Loucy (cell line): ENCODE measurements at regions not wholly inside any gene's neighbourhood (a gene's known extent, or its start where the extent isn't known, plus 50 kb on each side); places are given as distances from the start of the nearest gene placed in this dataset.

Source experiments
- H2AFZ ChIP-seq: fragments of 200-600 bp; sonication (generic); 2 replicates; pipeline ENCODE4 v1.6.0; 2016; ENCODE audit warnings: antibody characterized with exemption, mild to moderate bottlenecking, low read length, moderate library complexity
- H3F3A ChIP-seq: fragments of 200-600 bp; 2 replicates; pipeline ENCODE4 v1.6.0; 2016; ENCODE audit warnings: antibody characterized with exemption, low read depth, mild to moderate bottlenecking
- H3K27me3 ChIP-seq: fragments of 200-600 bp; sonication (generic); 2 replicates; pipeline ENCODE4 v1.6.1; 2014; ENCODE audit warnings: low read length, mild to moderate bottlenecking; ENCODE audit not compliant: insufficient read depth, poor library complexity, severe bottlenecking
- H3K36me3 ChIP-seq: fragments of 200-600 bp; sonication (generic); 2 replicates; pipeline ENCODE4 v1.6.1; 2016; ENCODE audit warnings: low read length; ENCODE audit not compliant: insufficient read depth
- H3K4me1 ChIP-seq: fragments of 200-600 bp; sonication (generic); 2 replicates; pipeline ENCODE4 v1.5.1; 2014; ENCODE audit warnings: low read length, mild to moderate bottlenecking; ENCODE audit not compliant: insufficient read depth, poor library complexity, severe bottlenecking
- H3K4me2 ChIP-seq: fragments of 200-600 bp; sonication (generic); 2 replicates; pipeline ENCODE4 v1.6.0; 2014; ENCODE audit warnings: antibody characterized with exemption, low read length, low read depth, mild to moderate bottlenecking; ENCODE audit not compliant: poor library complexity, severe bottlenecking
- H3K4me3 ChIP-seq: fragments of 200-600 bp; sonication (generic); 2 replicates; pipeline ENCODE4 v1.5.1; 2014; ENCODE audit warnings: low read length, mild to moderate bottlenecking, mixed read lengths; ENCODE audit not compliant: poor library complexity, severe bottlenecking
- H3K79me2 ChIP-seq: fragments of 200-600 bp; sonication (generic); 2 replicates; pipeline ENCODE4 v1.6.1; 2014; ENCODE audit warnings: low read length; ENCODE audit not compliant: insufficient read depth
- H3K9ac ChIP-seq: fragments of 200-600 bp; sonication (generic); 2 replicates; pipeline ENCODE4 v1.6.0; 2014; ENCODE audit warnings: mild to moderate bottlenecking, low read depth, low read length, moderate library complexity; ENCODE audit not compliant: poor library complexity, severe bottlenecking
- H3K9me2 ChIP-seq: fragments of 200-600 bp; sonication (generic); replicated peaks from 2 replicates; pipeline ENCODE4 v1.6.1; 2016; ENCODE audit warnings: low read depth, low read length, mixed read lengths
- H3K9me3 ChIP-seq: fragments of 200-600 bp; sonication (generic); 2 replicates; pipeline ENCODE4 v1.6.1; 2014; ENCODE audit warnings: mild to moderate bottlenecking, antibody characterized with exemption, low read length, low read depth; ENCODE audit not compliant: insufficient read depth
- H4K20me1 ChIP-seq: fragments of 200-600 bp; sonication (generic); 2 replicates; pipeline ENCODE4 v1.6.0; 2014; ENCODE audit warnings: antibody characterized with exemption, low read length, mild to moderate bottlenecking; ENCODE audit not compliant: insufficient read depth, poor library complexity, severe bottlenecking
- CTCF ChIP-seq: fragments of 200-600 bp; sonication (generic); conservative IDR thresholded peaks from 2 replicates; pipeline ENCODE4 v1.5.1; 2014; ENCODE audit warnings: mild to moderate bottlenecking, antibody characterized with exemption, low read length
- EZH2phosphoT487 ChIP-seq: fragments of 200-600 bp; IDR thresholded peaks from 2 replicates; pipeline ENCODE4 v1.6.1; 2018; ENCODE audit warnings: antibody characterized with exemption, mild to moderate bottlenecking, moderate library complexity, borderline replicate concordance

- Histone ChIP-seq H3K9ac (no peak overlapping the region), H4K20me1 (no peaks in the 10 kb centered on the region), H3K36me3 (no peaks in the 10 kb centered on the region), H3K79me2 (no peaks in the 10 kb centered on the region), H3F3A (no peaks in the 10 kb centered on the region), H3K4me2 (no peak overlapping the region), H3K9me2 (no peaks in the 10 kb centered on the region), H2AFZ (no peak overlapping the region), H3K9me3 (no peaks in the 10 kb centered on the region), H3K4me3 (no peak overlapping the region), H3K27me3 (no peaks in the 10 kb centered on the region), H3K4me1 (peaks cover 5% of the 10 kb centered on the region)
- TF ChIP-seq CTCF (no peak), EZH2phosphoT487 (no peak)
Observed at GRCh38 chr4:163662768-163663167, 168.3 kb downstream of the TMA16 start.

- Histone ChIP-seq H3K9me2 (no peaks in the 10 kb centered on the region), H3K4me1 (peaks cover 5% of the 10 kb centered on the region), H3K4me2 (no peak overlapping the region), H2AFZ (no peak overlapping the region; the same call in 1 of the 2 replicates), H4K20me1 (no peaks in the 10 kb centered on the region), H3K9me3 (no peaks in the 10 kb centered on the region), H3K27me3 (no peaks in the 10 kb centered on the region), H3F3A (no peaks in the 10 kb centered on the region), H3K36me3 (no peaks in the 10 kb centered on the region), H3K79me2 (no peaks in the 10 kb centered on the region), H3K9ac (no peak overlapping the region), H3K4me3 (no peak overlapping the region)
- no peak for TF ChIP-seq EZH2phosphoT487
- TF ChIP-seq CTCF, result no peak
Observed at GRCh38 chr4:163663454-163664225, 169.2 kb downstream of the TMA16 start.

GRCh38 chr4:163665101-163665500, 170.6 kb downstream of the TMA16 start:
- Histone ChIP-seq H3K4me1 (peaks cover 5% of the 10 kb centered on the region), H3K27me3 (no peaks in the 10 kb centered on the region), H3K9me2 (no peaks in the 10 kb centered on the region), H3F3A (no peaks in the 10 kb centered on the region), H3K36me3 (no peaks in the 10 kb centered on the region), H3K9me3 (no peaks in the 10 kb centered on the region), H3K79me2 (no peaks in the 10 kb centered on the region), H3K4me3 (no peak overlapping the region), H3K9ac (no peak overlapping the region), H4K20me1 (no peaks in the 10 kb centered on the region), H2AFZ (no peak overlapping the region), H3K4me2 (no peak overlapping the region)
- no peak for TF ChIP-seq EZH2phosphoT487
- no peak for TF ChIP-seq CTCF
